Liver (tissue), 8 donors: ENCODE measurements at regions not wholly inside any gene's neighbourhood (a gene's known extent, or its start where the extent isn't known, plus 50 kb on each side); places are given as distances from the start of the nearest gene placed in this dataset.

Source experiments
- DNase-seq: peaks from one replicate; pipeline ENCODE4 v3.0.0-alpha.2; 2017; ENCODE audit warnings: low spot score
- H3K27ac ChIP-seq, 2 donors: one replicate each; pipeline ENCODE4 v1.7.0; 2013; ENCODE audit warnings: inconsistent platforms in 2 of 2, low read length in 2 of 2, control low read depth in 1 of 2, low read depth in 1 of 2, mild to moderate bottlenecking in 1 of 2
- H3K27me3 ChIP-seq, 4 donors: one replicate each; pipeline versions ENCODE4 v1.6.1 to v1.7.0; 2013; ENCODE audit warnings: low read length in 3 of 4, inconsistent platforms in 1 of 4, mild to moderate bottlenecking in 1 of 4, moderate library complexity in 1 of 4; ENCODE audit not compliant: control insufficient read depth in 4 of 4, insufficient read depth in 4 of 4
- H3K36me3 ChIP-seq, 4 donors: one replicate each; pipeline versions ENCODE4 v1.6.1 to v1.7.0; 2013; ENCODE audit warnings: low read length in 3 of 4, mild to moderate bottlenecking in 3 of 4, low read depth in 1 of 4, moderate library complexity in 1 of 4; ENCODE audit not compliant: control insufficient read depth in 4 of 4, insufficient read depth in 3 of 4
- H3K4me1 ChIP-seq, 4 donors: one replicate each; pipeline versions ENCODE4 v1.6.1 to v1.7.0; 2013; ENCODE audit warnings: low read length in 3 of 4, mild to moderate bottlenecking in 3 of 4, moderate library complexity in 1 of 4; ENCODE audit not compliant: control insufficient read depth in 4 of 4, insufficient read depth in 4 of 4
- H3K4me3 ChIP-seq, 3 donors: one replicate each; pipeline versions ENCODE4 v1.6.1 to v1.7.0; 2013; ENCODE audit warnings: low read length in 3 of 3, control low read depth in 1 of 3, low read depth in 1 of 3, mild to moderate bottlenecking in 1 of 3
- H3K9ac ChIP-seq, 2 donors: one replicate each; pipeline ENCODE4 v1.7.0; 2013; ENCODE audit warnings: low read length in 2 of 2, mild to moderate bottlenecking in 2 of 2, moderate library complexity in 2 of 2, control low read depth in 1 of 2, low read depth in 1 of 2
- H3K9me3 ChIP-seq, 4 donors: one replicate each; pipeline versions ENCODE4 v1.6.1 to v1.7.0; 2013; ENCODE audit warnings: low read length in 3 of 4; ENCODE audit not compliant: control insufficient read depth in 4 of 4
- ATF3 ChIP-seq: IDR thresholded peaks from 2 replicates; pipeline ENCODE4 v1.6.1; 2016; ENCODE audit warnings: antibody characterized with exemption
- CTCF ChIP-seq: fragments of 150-350 bp; IDR thresholded peaks from 2 replicates; pipeline ENCODE4 v1.5.1; 2017; ENCODE audit warnings: improper control_type of control experiment, low read depth, low read length; ENCODE audit not compliant: missing input control
- EGR1 ChIP-seq, 2 donors: IDR thresholded peaks; 2 replicates each; pipeline ENCODE4 v1.6.1; 2016 to 2018; ENCODE audit warnings: antibody characterized with exemption in 2 of 2, low read depth in 2 of 2
- FOXA1 ChIP-seq: IDR thresholded peaks from 2 replicates; pipeline ENCODE4 v1.6.1; 2016; ENCODE audit warnings: antibody characterized with exemption
- FOXA2 ChIP-seq: IDR thresholded peaks from 2 replicates; pipeline ENCODE4 v1.6.1; 2016; ENCODE audit warnings: antibody characterized with exemption
- GABPA ChIP-seq, 2 donors: IDR thresholded peaks in 1 of 2; conservative IDR thresholded peaks in 1 of 2; 2 replicates each; pipeline ENCODE4 v1.6.1; 2016; ENCODE audit warnings: antibody characterized with exemption in 2 of 2, mild to moderate bottlenecking in 1 of 2, moderate library complexity in 1 of 2
- HNF4A ChIP-seq, 2 donors: conservative IDR thresholded peaks; 2 replicates each; pipeline ENCODE4 v1.6.1; 2016; ENCODE audit warnings: antibody characterized with exemption in 2 of 2, mild to moderate bottlenecking in 2 of 2
- HNF4G ChIP-seq: IDR thresholded peaks from 2 replicates; pipeline ENCODE4 v1.6.1; 2016; ENCODE audit warnings: antibody characterized with exemption
- JUND ChIP-seq, 2 donors: IDR thresholded peaks; 2 replicates each; pipeline ENCODE4 v1.6.1; 2016; ENCODE audit warnings: antibody characterized with exemption in 2 of 2
- MAX ChIP-seq: IDR thresholded peaks from 2 replicates; pipeline ENCODE4 v1.6.1; 2016; ENCODE audit warnings: antibody characterized with exemption
- NR2F2 ChIP-seq: IDR thresholded peaks from 2 replicates; pipeline ENCODE4 v1.6.1; 2016; ENCODE audit warnings: antibody characterized with exemption
- REST ChIP-seq: IDR thresholded peaks from 2 replicates; pipeline ENCODE4 v1.6.1; 2016; ENCODE audit warnings: antibody characterized with exemption, mild to moderate bottlenecking
- SP1 ChIP-seq: IDR thresholded peaks from 2 replicates; pipeline ENCODE4 v1.6.1; 2018; ENCODE audit warnings: antibody characterized with exemption, mild to moderate bottlenecking
- TAF1 ChIP-seq: conservative IDR thresholded peaks from 2 replicates; pipeline ENCODE4 v1.6.1; 2016; ENCODE audit warnings: antibody characterized with exemption, mild to moderate bottlenecking
- YY1 ChIP-seq: IDR thresholded peaks from 2 replicates; pipeline ENCODE4 v1.6.1; 2016; ENCODE audit warnings: antibody characterized with exemption, mild to moderate bottlenecking
- ZBTB33 ChIP-seq: IDR thresholded peaks from 2 replicates; pipeline ENCODE4 v1.6.1; 2016; ENCODE audit warnings: antibody characterized with exemption
- WGBS: extraction: QIAGEN DNeasy Blood & Tissue Kit; methylation state at CpG from one replicate; pipeline ENCODE4 v1.1.7; 2013; 5-methylcytosine and 5-hydroxymethylcytosine counted together
- donor health status: healthy.
- donor health status: healthy.
- donor health status: healthy.
- donor health status: healthy.
- donor health status: healthy.

GRCh38 chr10:83425306-83425705, 714.0 kb upstream of the GHITM start:
- 70% methylated on average over 2 of the region's 2 CpGs for WGBS
- Histone ChIP-seq H3K27ac (no peak overlapping the region), H3K9ac (no peak overlapping the region), H3K9me3 (no peaks in the 10 kb centered on the region), H3K4me3 (no peak overlapping the region), H3K4me1 (no peaks in the 10 kb centered on the region), H3K36me3 (no peaks in the 10 kb centered on the region), H3K27me3 (no peaks in the 10 kb centered on the region)
- TF ChIP-seq HNF4A (conservative IDR thresholded peaks at IDR 0.05) (no peak), ZBTB33 (no peak), YY1 (no peak), NR2F2 (no peak), CTCF (no peak), JUND (IDR thresholded peaks at IDR 0.05) (no peak), FOXA2 (no peak)
- DNase-seq = no peak

GRCh38 chr10:83427101-83427500, 712.2 kb upstream of the GHITM start:
- DNase-seq = no peak
- no peaks in the 10 kb centered on the region for H3K4me1 ChIP-seq
- WGBS = 73% methylated on average over 4 of the region's 4 CpGs
- H3K36me3 ChIP-seq = no peaks in the 10 kb centered on the region
- no peaks in the 10 kb centered on the region for H3K9me3 ChIP-seq
- H3K9ac ChIP-seq = no peak overlapping the region
- no peak overlapping the region for H3K4me3 ChIP-seq
- no peak overlapping the region for H3K27ac ChIP-seq
- H3K27me3 ChIP-seq = no peaks in the 10 kb centered on the region
- no peak for TF ChIP-seq FOXA1
- no peak for TF ChIP-seq GABPA (IDR thresholded peaks at IDR 0.05 in 1 of 2, conservative IDR thresholded peaks at IDR 0.05 in 1 of 2)
- no peak for TF ChIP-seq FOXA2
- TF ChIP-seq HNF4A (conservative IDR thresholded peaks at IDR 0.05) = no peak

- no peak for DNase-seq
- H3K9me3 ChIP-seq = no peaks in the 10 kb centered on the region
- no peaks in the 10 kb centered on the region for H3K36me3 ChIP-seq
- H3K27ac ChIP-seq = no peak overlapping the region
- H3K27me3 ChIP-seq = no peaks in the 10 kb centered on the region
- no peak overlapping the region for H3K9ac ChIP-seq
- no peaks in the 10 kb centered on the region for H3K4me1 ChIP-seq
- H3K4me3 ChIP-seq = no peak overlapping the region
- 54% methylated on average over 8 of the region's 8 CpGs for WGBS
- TF ChIP-seq JUND (IDR thresholded peaks at IDR 0.05) (no peak), TAF1 (no peak), REST (no peak), FOXA1 (no peak), NR2F2 (no peak), MAX (no peak), EGR1 (IDR thresholded peaks at IDR 0.05; ENCODE audit: low read depth in 2 of 2) (no peak), SP1 (no peak), GABPA (IDR thresholded peaks at IDR 0.05 in 1 of 2, conservative IDR thresholded peaks at IDR 0.05 in 1 of 2) (no peak), HNF4G (no peak), FOXA2 (no peak), ZBTB33 (no peak), YY1 (no peak), ATF3 (no peak)
These were observed 706.9 kb upstream of the GHITM start for GRCh38 chr10:83432261-83433045.
